Mesothelial cell of epicardium (in vitro differentiated cells): ENCODE measurements at regions not wholly inside any gene's neighbourhood (a gene's known extent, or its start where the extent isn't known, plus 50 kb on each side); places are given as distances from the start of the nearest gene placed in this dataset.
A peak's percentile ranks its signal among the peaks of the same experiment; 100 is the strongest.

Experiments
- DNase-seq, 2 experiments: peaks; one replicate each; pipeline ENCODE4 v3.0.0; 2021; ENCODE audit warnings: low spot score in 2 of 2; ENCODE audit not compliant: unreplicated experiment in 2 of 2
- H3K27ac Mint-ChIP-seq: 2 replicates; pipeline ENCODE4 v1.8.0; 2021; ENCODE audit warnings: mixed read lengths
- H3K27me3 Mint-ChIP-seq: 2 replicates; pipeline ENCODE4 v1.8.0; 2021; ENCODE audit warnings: low read depth, mixed read lengths
- H3K36me3 Mint-ChIP-seq: 2 replicates; pipeline ENCODE4 v1.8.0; 2021; ENCODE audit warnings: mixed read lengths
- H3K4me1 Mint-ChIP-seq: 2 replicates; pipeline ENCODE4 v1.8.0; 2021; ENCODE audit warnings: mixed read lengths
- H3K4me3 Mint-ChIP-seq: 2 replicates; pipeline ENCODE4 v1.8.0; 2021; ENCODE audit warnings: mild to moderate bottlenecking, moderate library complexity, mixed read lengths
- H3K9me3 Mint-ChIP-seq: 2 replicates; pipeline ENCODE4 v1.8.0; 2021; ENCODE audit warnings: mixed read lengths
- TF ChIP-seq, protein P1 (sequence below): fragments of 200-600 bp; sonication (generic); IDR thresholded peaks from one replicate; pipeline ENCODE4 v1.5.0; 2021; ENCODE audit warnings: antibody characterized with exemption; ENCODE audit not compliant: unreplicated experiment

DNA sequence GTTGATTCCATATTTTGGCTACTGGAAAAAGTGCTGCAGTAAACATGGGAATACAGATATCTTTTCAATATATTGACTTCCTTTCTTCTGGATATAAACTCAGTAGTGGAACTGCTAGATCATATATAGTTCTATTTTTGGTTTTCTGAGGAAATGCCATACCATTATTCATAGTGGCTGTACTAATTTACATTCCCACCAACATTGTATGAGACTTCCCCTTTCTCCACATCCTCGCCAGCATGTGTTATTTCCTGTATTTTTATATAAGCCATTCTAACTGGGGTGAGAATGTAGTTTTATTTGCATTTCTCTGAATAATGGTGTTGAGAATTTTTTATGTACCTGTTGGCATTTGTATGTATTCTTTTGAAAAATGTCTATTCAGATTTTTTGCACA, 385.2 kb downstream of the NUF2 start:
- no peak overlapping the region for H3K4me3 Mint-ChIP-seq
- H3K9me3 Mint-ChIP-seq: peaks cover 31% of the 10 kb centered on the region
- no peak for DNase-seq
- H3K4me1 Mint-ChIP-seq: peaks cover 14% of the 10 kb centered on the region
- H3K27me3 Mint-ChIP-seq: no peaks in the 10 kb centered on the region
- H3K36me3 Mint-ChIP-seq: peaks cover 2% of the 10 kb centered on the region
- no peak overlapping the region for H3K27ac Mint-ChIP-seq
- TF ChIP-seq, protein P1, sequence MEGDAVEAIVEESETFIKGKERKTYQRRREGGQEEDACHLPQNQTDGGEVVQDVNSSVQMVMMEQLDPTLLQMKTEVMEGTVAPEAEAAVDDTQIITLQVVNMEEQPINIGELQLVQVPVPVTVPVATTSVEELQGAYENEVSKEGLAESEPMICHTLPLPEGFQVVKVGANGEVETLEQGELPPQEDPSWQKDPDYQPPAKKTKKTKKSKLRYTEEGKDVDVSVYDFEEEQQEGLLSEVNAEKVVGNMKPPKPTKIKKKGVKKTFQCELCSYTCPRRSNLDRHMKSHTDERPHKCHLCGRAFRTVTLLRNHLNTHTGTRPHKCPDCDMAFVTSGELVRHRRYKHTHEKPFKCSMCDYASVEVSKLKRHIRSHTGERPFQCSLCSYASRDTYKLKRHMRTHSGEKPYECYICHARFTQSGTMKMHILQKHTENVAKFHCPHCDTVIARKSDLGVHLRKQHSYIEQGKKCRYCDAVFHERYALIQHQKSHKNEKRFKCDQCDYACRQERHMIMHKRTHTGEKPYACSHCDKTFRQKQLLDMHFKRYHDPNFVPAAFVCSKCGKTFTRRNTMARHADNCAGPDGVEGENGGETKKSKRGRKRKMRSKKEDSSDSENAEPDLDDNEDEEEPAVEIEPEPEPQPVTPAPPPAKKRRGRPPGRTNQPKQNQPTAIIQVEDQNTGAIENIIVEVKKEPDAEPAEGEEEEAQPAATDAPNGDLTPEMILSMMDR: no peak

- peaks cover 4% of the 10 kb centered on the region for H3K36me3 Mint-ChIP-seq
- peaks cover 41% of the 10 kb centered on the region for H3K9me3 Mint-ChIP-seq
- H3K4me1 Mint-ChIP-seq: no peaks in the 10 kb centered on the region
- no peaks in the 10 kb centered on the region for H3K27me3 Mint-ChIP-seq
- TF ChIP-seq, protein P1: no peak
- no peak overlapping the region for H3K27ac Mint-ChIP-seq
- DNase-seq: no peak
- no peak overlapping the region for H3K4me3 Mint-ChIP-seq
Observed at GRCh38 chr1:163709636-163710035, 387.9 kb downstream of the NUF2 start.

DNA sequence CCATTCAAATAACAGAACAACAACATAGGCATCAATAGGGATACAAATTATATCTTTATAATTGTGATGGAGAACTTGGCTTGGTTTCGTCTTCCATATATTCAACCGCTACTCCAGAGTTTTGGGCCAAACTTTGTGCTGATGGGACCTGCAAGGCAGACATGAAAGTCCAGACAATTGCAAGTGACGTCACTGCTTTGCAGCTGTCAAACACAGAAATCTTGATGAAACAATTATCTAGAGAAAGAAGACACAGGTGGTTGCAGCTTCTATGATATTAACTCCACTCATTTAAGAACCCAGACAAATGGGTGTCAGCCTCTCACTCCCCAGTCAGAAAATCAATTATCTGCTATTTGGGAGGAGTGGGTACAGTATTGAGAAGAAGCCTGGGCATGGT, 390.6 kb downstream of the NUF2 start:
- DNase-seq: no peak
- TF ChIP-seq, protein P1: no peak
- H3K36me3 Mint-ChIP-seq: peaks cover 6% of the 10 kb centered on the region
- H3K27me3 Mint-ChIP-seq: no peaks in the 10 kb centered on the region
- no peak overlapping the region for H3K27ac Mint-ChIP-seq
- H3K4me3 Mint-ChIP-seq: no peak overlapping the region
- peaks cover 42% of the 10 kb centered on the region for H3K9me3 Mint-ChIP-seq
- no peaks in the 10 kb centered on the region for H3K4me1 Mint-ChIP-seq

GRCh38 chr1:163720294-163720693, 398.5 kb downstream of the NUF2 start:
- H3K36me3 Mint-ChIP-seq: peaks cover 23% of the 10 kb centered on the region
- H3K4me1 Mint-ChIP-seq: peaks cover 3% of the 10 kb centered on the region
- TF ChIP-seq, protein P1: no peak
- peaks cover 57% of the 10 kb centered on the region for H3K9me3 Mint-ChIP-seq
- no peak overlapping the region for H3K27ac Mint-ChIP-seq
- H3K27me3 Mint-ChIP-seq: no peaks in the 10 kb centered on the region
- no peak for DNase-seq
- H3K4me3 Mint-ChIP-seq: no peak overlapping the region

DNA sequence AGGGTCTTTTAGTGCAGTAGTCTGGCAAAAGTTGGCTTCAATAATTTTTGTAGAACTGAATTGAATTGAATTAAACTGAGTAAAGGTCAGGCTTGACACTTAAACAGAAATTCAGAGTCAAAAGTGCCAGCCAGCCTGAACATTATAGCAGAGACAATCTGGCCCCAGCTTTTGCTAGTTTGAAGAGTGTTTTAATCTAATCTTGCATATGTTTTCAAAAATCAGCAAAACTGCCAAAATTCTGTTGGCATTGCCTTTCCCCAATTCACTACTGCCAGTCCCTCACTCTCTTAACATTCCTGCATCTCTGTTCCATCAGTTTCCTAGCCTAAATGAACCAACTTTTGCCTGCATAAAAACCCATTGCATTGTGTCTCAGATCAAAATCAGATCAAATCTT, 403.8 kb downstream of the NUF2 start:
- TF ChIP-seq, protein P1: no peak
- H3K4me1 Mint-ChIP-seq: peaks cover 17% of the 10 kb centered on the region
- H3K4me3 Mint-ChIP-seq: no peak overlapping the region
- H3K27ac Mint-ChIP-seq: no peak overlapping the region
- no peaks in the 10 kb centered on the region for H3K27me3 Mint-ChIP-seq
- no peak for DNase-seq
- H3K36me3 Mint-ChIP-seq: peaks cover 4% of the 10 kb centered on the region
- peaks cover 36% of the 10 kb centered on the region for H3K9me3 Mint-ChIP-seq

DNA sequence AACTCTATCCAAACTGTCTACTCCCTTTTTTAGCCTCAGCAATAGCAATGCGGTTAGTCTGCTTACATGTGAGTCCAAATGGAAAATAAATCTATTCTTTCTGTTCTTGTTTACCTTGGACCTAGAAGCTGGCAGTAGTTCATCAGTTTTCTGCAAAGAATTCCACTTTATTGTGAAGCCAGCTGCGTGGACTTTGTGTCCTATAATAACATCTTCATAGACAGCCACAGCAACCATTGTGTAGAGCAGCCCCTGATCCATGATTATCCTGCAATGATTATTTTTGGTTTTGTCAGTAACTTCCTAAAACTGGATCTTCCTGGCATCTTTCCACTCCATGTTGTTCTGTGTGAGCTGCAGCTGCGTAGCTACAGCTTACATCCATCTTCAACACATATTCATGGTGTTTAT, 408.7 kb downstream of the NUF2 start:
- DNase-seq: no peak
- peak overlapping the region; percentile 1 for H3K27ac Mint-ChIP-seq
- peaks cover 3% of the 10 kb centered on the region for H3K36me3 Mint-ChIP-seq
- peaks cover 32% of the 10 kb centered on the region for H3K9me3 Mint-ChIP-seq
- TF ChIP-seq, protein P1: no peak
- peaks cover 19% of the 10 kb centered on the region for H3K4me1 Mint-ChIP-seq
- H3K27me3 Mint-ChIP-seq: no peaks in the 10 kb centered on the region
- H3K4me3 Mint-ChIP-seq: no peak overlapping the region
